GM18861 (cell line): ENCODE measurements at regions not wholly inside any gene's neighbourhood (a gene's known extent, or its start where the extent isn't known, plus 50 kb on each side); places are given as distances from the start of the nearest gene placed in this dataset.

Experiments
- ATAC-seq: cut with Tn5 transposase; IDR thresholded peaks from one replicate; pipeline ENCODE4 v1.9.1; 2021; ENCODE audit not compliant: unreplicated experiment

- ATAC-seq = no peak
Observed at GRCh38 chr21:35217504-35218060, 168.5 kb upstream of the RUNX1 start.

GRCh38 chr21:35216996-35217395 lies 167.9 kb upstream of the RUNX1 start:
- no peak for ATAC-seq

- no peak for ATAC-seq
Observed at GRCh38 chr21:35215870-35216269, 166.8 kb upstream of the RUNX1 start.

GRCh38 chr21:35212393-35213127 lies 163.5 kb upstream of the RUNX1 start:
- ATAC-seq = no peak

GRCh38 chr21:35211782-35212181 lies 162.7 kb upstream of the RUNX1 start:
- ATAC-seq = no peak

- no peak for ATAC-seq
Observed at GRCh38 chr21:35210093-35210492, 161.0 kb upstream of the RUNX1 start.

- no peak for ATAC-seq
Observed at GRCh38 chr21:35208810-35209517, 159.9 kb upstream of the RUNX1 start.

- ATAC-seq = no peak
Observed at GRCh38 chr21:35208104-35208503, 159.0 kb upstream of the RUNX1 start.

- no peak for ATAC-seq
Observed at GRCh38 chr21:35207322-35207721, 158.2 kb upstream of the RUNX1 start.

- ATAC-seq = no peak
Observed at GRCh38 chr21:35206141-35207125, 157.3 kb upstream of the RUNX1 start.

- ATAC-seq = no peak
Observed at GRCh38 chr21:35204850-35205541, 155.9 kb upstream of the RUNX1 start.

- ATAC-seq = no peak
Observed at GRCh38 chr21:35204125-35204524, 155.0 kb upstream of the RUNX1 start.

GRCh38 chr21:35203093-35203977 lies 154.2 kb upstream of the RUNX1 start:
- ATAC-seq = no peak

GRCh38 chr21:35202431-35202830 lies 153.3 kb upstream of the RUNX1 start:
- ATAC-seq = no peak

GRCh38 chr21:35201799-35202198 lies 152.7 kb upstream of the RUNX1 start:
- no peak for ATAC-seq

- ATAC-seq = no peak
Observed at GRCh38 chr21:35201288-35201687, 152.2 kb upstream of the RUNX1 start.

- no peak for ATAC-seq
Observed at GRCh38 chr21:35199733-35200015, 150.6 kb upstream of the RUNX1 start.

- no peak for ATAC-seq
Observed at GRCh38 chr21:35198982-35199732, 150.1 kb upstream of the RUNX1 start.

GRCh38 chr21:35198565-35198964 lies 149.5 kb upstream of the RUNX1 start:
- ATAC-seq = no peak
